GM19023 (cell line): ENCODE measurements at regions not wholly inside any gene's neighbourhood (a gene's known extent, or its start where the extent isn't known, plus 50 kb on each side); places are given as distances from the start of the nearest gene placed in this dataset.

Experiments used
- ATAC-seq: cut with Tn5 transposase; IDR thresholded peaks from one replicate; pipeline ENCODE4 v1.9.1; 2021; ENCODE audit warnings: mild to moderate bottlenecking, moderate library complexity; ENCODE audit not compliant: unreplicated experiment

DNA sequence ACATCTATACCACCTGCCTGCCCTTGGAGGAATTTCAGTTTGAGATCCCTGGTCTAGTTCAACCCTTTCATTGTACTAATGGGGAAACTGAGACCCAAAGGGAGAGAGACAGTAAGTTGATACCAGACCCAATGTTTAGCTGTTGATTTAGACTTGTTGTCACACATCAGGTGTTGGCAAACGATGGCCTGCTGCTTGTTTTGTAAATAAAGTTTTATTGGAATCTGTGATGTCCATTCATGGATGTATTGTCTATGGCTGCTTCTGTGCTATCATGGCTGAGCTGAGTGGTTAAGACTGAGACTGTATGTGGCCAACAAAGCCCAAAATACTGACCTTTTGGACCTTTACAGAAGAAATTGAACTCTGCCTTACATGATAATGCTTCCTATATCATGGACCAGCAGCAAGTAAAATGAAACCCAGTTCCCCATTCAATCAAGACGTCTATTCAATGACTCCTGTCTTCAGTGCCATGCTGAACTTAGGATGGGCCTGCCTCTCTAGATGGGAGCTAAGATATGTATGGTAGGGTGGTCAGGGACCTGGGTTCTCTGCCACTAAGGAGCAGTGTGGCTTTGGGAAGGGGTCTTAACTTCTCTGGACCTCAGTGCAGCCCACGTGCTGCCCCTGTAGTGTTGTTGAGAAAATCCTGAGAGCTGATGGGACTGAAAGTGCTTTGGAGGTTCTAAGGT is 111.0 kb downstream of the IRX5 start:
- no peak for ATAC-seq

DNA sequence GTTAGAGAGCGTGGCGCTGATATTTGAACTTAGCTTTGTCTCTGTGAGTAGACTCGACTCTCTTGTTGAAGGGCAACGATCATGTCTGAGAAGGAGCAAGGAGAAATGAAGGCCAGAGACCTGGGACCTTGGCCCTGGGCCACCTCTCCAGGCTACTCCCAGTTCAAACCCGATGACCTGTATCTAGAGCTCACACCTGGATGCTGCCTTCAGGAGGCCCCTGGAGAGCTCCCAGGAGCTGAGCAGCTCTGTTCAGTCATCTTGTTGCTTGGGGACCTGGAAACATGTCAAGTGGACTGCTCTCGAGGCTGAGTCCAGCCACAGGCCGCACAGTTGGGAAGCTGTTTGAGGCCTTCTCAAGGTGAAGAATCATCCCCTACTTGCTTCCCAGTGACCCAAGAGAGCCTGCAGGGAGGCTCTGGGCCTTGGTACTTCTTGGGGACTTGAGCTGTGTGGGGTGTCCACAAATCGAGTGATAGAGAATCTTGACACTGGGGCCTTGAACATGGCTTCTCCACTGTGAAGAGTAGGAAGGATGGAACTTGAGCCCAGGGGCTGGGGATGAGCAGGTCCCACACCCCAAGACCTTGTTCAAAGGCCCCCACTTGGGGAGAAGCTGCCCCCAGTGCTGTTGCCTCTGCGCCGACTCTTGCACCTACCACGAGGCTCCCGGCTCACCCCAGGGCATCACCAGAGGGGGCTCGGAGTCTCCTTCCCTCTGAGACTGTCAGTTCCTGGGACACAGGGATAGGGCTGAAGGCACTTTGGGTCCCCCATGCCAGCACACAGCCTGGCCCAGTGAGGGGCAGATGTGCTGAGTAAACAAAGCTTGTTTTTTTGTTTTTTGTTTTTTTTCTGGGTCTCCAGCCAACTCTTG is 112.1 kb downstream of the IRX5 start:
- ATAC-seq: no peak

GRCh38 chr16:55043499-55043898 is 112.8 kb downstream of the IRX5 start:
- no peak for ATAC-seq

DNA sequence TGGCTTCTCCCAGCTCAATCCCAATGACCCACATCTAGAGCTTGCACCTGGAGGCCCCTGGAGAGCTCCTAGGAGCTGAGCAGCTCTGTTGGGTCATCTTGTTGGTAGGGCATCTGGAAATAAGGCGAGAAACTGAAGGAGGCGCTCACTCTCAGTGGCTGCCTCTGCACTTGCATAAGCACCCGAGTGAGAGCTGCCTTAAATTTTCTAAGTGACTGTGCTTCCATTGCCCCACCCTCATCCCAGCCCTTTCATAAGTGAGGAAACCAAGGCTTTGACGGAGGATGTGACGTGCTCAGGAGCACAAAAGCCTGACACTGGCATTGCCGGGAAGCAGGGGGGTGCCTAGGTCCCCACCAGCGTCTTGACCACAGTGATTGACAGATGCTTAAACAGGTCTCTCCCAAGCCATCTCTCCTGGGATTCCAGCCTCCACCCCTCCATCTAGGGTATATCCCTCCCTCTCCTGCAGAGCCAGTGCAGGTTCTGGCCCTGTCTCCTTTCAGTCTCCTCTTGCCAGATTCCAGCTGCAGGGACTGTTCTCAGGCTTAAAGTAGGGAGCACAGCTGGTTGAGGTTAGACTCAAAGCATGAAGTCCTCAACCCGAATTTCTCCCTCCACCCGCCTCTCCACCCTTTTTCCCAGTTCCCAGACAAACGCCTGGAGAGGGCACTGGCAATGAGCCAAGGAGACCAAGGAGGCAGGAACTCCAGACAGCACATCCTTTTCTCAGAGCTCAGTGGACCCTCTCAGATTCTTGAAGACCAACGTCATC is 113.7 kb downstream of the IRX5 start:
- ATAC-seq: no peak

GRCh38 chr16:55045329-55045728 is 114.7 kb downstream of the IRX5 start:
- no peak for ATAC-seq

DNA sequence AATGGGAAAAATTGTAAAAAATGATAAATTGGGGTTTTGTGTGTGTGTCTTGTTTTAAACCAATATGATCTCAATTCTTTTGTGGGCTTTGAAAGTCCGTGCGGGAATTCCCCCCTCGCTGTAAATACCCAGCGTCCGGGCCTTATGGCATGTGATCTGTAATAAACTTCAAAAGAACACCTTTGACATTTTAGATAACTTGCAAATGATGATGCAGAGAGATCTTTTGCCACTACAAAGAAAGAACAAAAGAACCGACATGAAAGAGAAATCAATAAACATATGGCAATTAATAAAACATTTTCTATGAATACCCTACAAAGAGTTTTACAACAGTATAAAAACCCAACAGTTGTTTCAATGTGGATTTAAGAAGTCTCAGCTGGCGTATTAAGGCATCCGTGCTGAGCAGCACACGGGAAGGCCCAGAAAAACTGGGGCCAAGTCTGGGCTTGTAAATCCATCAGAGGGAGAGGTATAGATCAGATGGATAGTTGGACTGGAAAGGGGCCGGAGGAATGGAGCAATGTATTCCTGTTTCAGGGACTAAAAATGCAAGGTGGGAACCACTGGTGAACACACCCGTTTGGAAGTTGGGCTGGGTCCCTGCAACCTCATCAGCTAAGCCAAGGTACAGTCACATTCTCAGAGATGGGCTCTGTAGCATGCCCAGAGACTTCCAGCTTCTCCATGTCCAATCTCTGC is 115.2 kb downstream of the IRX5 start:
- no peak for ATAC-seq

DNA sequence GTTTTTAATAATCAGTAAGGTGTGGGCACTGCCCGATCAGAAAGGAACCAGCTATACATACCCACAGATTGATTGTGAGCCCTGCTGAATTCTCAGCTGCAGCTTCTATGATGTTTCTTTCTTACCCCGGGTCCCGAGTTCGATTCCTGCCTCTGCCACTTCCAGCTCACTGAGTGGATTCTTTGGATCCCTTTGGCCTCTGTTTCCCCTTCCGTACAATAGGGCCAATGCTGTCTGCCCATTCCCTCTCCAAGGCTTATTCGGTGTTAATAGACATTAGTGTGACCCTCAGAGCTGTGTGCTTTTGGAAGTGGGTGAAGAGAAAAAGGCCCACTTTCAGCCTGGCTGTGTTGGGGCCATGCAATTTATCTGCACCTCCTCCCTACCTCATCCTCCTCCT is 115.8 kb downstream of the IRX5 start:
- ATAC-seq: no peak

DNA sequence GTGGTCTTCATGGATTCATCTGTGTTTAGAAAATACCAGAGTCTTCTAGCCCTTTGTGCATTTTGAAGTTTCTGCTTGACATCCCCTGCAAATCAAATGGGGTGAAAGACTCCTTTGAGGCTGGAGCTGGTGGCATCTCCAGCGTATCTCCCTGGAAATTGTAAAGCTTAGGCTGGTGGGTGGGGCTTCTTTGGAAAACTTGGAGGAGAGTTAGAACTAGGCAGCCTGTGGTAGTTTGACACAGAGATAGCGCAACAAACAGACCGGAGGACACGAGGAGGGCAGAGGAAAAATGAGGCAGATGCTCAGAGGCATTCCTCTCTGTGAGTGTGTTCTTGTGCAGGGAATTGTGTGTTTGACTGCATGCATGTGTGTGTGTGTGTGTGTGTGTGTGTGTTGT is 116.3 kb downstream of the IRX5 start:
- ATAC-seq: no peak

- ATAC-seq: no peak
Measured at GRCh38 chr16:55047331-55047730, 116.7 kb downstream of the IRX5 start.

- ATAC-seq: no peak
Measured at GRCh38 chr16:55047903-55048497, 117.3 kb downstream of the IRX5 start.

DNA sequence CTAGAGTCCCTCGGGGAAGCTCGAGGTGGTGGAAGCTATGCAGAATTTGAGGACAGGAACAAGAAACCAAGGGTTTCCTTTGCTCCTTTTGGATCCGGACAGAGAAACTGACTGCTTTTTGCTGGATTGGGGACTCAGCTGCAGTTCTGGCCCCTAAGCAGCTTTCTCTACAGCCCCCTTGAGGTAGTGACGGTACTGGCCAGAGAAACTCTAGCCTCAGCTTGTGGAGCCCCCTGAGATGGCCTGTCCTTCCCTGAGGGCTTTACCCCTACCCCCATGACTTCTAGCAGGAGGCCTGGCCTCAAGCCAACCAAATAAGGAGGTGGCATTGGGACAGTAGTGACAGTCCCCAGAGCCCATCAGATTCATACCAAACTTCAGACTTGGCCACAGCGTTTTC is 118.1 kb downstream of the IRX5 start:
- no peak for ATAC-seq

DNA sequence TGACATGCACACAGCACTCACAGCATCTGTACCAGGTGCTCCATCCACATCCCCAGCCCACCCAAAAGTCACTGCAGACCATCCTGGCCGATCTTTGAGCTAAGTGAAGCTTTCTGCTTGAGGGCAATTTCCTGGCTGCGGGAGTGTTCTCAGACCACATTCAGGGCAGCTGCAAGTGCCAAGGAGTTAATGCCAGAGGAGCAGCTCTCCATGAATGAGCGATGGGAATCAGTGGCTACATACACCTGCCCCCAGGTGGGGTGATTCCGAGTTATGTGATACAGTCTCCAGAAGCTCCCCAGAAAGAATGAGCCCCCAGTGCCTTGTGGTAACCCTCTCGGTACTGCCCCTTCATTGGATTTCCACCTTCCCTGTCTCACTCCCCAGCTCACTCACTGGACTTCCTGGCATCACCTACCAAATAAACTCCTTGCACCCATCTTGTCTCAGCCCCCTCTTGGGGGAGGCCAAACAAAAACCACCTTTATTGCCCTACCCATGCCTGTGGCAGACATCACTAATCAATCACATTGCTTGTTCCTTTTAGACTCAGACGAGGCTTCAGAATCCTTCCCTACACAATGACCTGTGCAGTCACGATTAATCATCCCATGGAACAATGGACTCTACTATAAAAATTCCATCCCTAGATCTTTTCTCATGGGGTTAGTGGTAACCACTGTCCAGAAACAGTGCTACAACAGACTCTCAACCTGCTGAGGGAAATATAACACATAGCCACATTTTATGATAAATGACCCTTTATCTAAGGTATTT is 121.1 kb downstream of the IRX5 start:
- ATAC-seq: no peak

- no peak for ATAC-seq
Measured at GRCh38 chr16:55052348-55052734, 121.7 kb downstream of the IRX5 start.

GRCh38 chr16:55052741-55053415 is 122.2 kb downstream of the IRX5 start:
- no peak for ATAC-seq

DNA sequence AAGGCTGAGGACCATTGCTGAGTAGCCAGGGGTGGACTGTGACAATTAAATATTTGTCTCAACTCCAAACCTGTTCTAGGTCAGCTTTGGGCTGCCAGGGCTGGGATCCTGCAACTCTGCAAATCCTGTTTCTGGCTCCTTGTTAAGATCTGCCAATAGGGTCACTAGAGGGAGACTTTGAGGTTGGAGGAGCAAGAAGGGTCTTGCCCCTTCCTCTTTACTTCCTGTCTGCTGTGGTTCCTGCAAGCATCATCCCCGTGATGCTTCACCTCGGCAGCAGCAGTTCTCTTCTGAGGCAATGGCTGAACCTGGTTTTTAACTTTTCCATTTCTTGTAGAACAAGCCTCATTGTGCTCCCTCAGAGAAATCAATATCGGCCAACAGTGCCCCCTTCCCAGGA is 124.6 kb downstream of the IRX5 start:
- ATAC-seq: no peak

GRCh38 chr16:55056585-55057401 is 126.1 kb downstream of the IRX5 start:
- ATAC-seq: no peak

GRCh38 chr16:55057866-55058265 is 127.2 kb downstream of the IRX5 start:
- no peak for ATAC-seq

DNA sequence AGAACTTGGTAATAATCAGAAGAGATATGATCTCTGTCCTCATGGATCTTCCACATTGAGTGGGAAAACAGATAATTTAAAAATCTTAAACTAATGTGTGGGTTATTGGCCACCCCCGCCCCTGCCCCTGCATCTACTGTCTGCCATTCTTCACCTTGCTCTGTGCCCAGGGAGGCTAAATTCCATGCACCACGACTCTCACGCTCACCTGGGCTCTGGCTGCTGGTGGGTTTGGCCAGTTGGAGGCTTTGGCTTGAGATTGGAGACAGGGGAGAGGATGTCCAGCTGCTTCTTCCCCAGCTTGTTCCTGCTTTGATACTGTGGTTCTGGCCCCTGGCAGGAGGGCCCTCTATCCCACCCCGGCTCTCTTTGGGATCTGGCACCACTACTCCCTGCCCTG is 127.9 kb downstream of the IRX5 start:
- no peak for ATAC-seq
